ENCODE measurements at regions not wholly inside any gene's neighbourhood (a gene's known extent, or its start where the extent isn't known, plus 50 kb on each side); places are given as distances from the start of the nearest gene placed in this dataset.

DNA sequence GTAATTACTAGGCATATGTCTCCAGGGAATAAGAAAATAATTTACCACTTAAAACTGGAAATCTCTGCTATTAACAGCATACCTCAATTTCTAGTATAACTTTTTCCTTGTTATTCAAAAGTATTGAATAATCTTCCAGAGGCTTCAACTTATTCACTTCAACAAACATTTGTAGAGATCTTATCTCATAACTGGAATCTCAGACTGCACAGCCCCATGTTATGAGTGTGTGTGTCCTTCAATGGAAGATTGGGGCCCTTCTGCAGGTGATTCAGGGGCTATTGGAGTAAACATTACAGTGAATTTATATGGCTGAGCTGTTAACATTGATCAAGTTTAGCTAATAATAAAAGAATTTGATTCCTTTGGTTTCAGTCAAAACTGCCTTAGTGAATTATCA, 946.1 kb downstream of the TTLL7 start:
- TF ChIP-seq, protein P1, sequence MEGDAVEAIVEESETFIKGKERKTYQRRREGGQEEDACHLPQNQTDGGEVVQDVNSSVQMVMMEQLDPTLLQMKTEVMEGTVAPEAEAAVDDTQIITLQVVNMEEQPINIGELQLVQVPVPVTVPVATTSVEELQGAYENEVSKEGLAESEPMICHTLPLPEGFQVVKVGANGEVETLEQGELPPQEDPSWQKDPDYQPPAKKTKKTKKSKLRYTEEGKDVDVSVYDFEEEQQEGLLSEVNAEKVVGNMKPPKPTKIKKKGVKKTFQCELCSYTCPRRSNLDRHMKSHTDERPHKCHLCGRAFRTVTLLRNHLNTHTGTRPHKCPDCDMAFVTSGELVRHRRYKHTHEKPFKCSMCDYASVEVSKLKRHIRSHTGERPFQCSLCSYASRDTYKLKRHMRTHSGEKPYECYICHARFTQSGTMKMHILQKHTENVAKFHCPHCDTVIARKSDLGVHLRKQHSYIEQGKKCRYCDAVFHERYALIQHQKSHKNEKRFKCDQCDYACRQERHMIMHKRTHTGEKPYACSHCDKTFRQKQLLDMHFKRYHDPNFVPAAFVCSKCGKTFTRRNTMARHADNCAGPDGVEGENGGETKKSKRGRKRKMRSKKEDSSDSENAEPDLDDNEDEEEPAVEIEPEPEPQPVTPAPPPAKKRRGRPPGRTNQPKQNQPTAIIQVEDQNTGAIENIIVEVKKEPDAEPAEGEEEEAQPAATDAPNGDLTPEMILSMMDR (conservative IDR thresholded peaks at IDR 0.05), result no peak
- TF ChIP-seq ZFX (IDR thresholded peaks at IDR 0.05), result no peak

Measured in C4-2B (cell line).